Mammary epithelial cell (primary cell): ENCODE measurements at regions not wholly inside any gene's neighbourhood (a gene's known extent, or its start where the extent isn't known, plus 50 kb on each side); places are given as distances from the start of the nearest gene placed in this dataset.

Experiments
- CTCF ChIP-seq, 2 donors: IDR thresholded peaks in 1 of 2; conservative IDR thresholded peaks in 1 of 2; 2 replicates each; pipeline ENCODE4 v1.5.1; 2011 to 2012; ENCODE audit warnings: inconsistent platforms in 2 of 2, low read length in 2 of 2, mild to moderate bottlenecking in 2 of 2, control low read depth in 1 of 2, low read depth in 1 of 2; ENCODE audit not compliant: insufficient read depth in 1 of 2; ENCODE audit errors: extremely low read depth in 1 of 2
- EZH2 ChIP-seq: IDR thresholded peaks from 2 replicates; pipeline ENCODE4 v1.6.1; 2012; ENCODE audit warnings: low read length, inconsistent platforms, borderline replicate concordance

- no peak for TF ChIP-seq CTCF (conservative IDR thresholded peaks at IDR 0.05 in 1 of 2, IDR thresholded peaks at IDR 0.05 in 1 of 2; ENCODE audit: extremely low read depth in 1 of 2, insufficient read depth in 1 of 2, low read depth in 1 of 2, low read length in 2 of 2)
- no peak for TF ChIP-seq EZH2
Measured at GRCh38 chr2:116692988-116693387, 1121.5 kb upstream of the DDX18 start.
